ENCODE measurements at regions not wholly inside any gene's neighbourhood (a gene's known extent, or its start where the extent isn't known, plus 50 kb on each side); places are given as distances from the start of the nearest gene placed in this dataset.

DNA sequence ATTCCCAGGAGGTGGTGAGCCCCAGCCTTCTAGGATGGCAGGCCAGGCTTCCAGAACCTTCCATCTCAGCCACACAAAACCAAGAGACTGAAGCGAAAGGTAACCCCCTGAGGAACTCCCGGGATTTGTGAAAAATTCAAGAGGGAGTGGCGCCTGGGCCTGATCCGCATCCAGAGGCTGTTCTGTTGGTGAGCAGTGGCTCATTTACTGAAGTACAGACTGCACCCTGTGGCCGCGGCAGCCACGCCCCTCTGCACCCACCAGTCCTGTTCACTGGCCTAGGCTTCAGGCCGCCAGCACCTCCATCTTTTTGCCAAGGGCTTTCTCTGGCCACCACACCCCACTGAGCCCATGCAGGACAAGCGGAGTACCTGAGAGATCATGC is 79.1 kb upstream of the PTPN1 start:
- no peaks in the 10 kb centered on the region for H3K4me1 ChIP-seq (ENCODE audit: control insufficient read depth in 2 of 2, insufficient read depth in 2 of 2, low read length in 2 of 2)
- Mint-ChIP-seq H3K27me3 (peaks cover 0 to 13% (median 5%) of the 10 kb centered on the region in 5 donors), H3K4me1 (peaks cover 0 to 7% (median 0%) of the 10 kb centered on the region in 7 donors), H3K4me3 (no peak overlapping the region), H3K27ac (no peak overlapping the region), H3K9me3 (no peaks in the 10 kb centered on the region), H3K36me3 (peaks cover 0 to 4% (median 0%) of the 10 kb centered on the region in 5 donors)
- no peaks in the 10 kb centered on the region for H3K36me3 ChIP-seq (ENCODE audit: control insufficient read depth in 2 of 3, insufficient read depth in 3 of 3, low read length in 3 of 3)
- H3K27me3 ChIP-seq (ENCODE audit: control insufficient read depth in 2 of 2, insufficient read depth in 2 of 2, low read length in 2 of 2): peaks cover 0 to 3% of the 10 kb centered on the region in 2 donors
- DNase-seq (no peak), ATAC-seq (no peak)
- ChIA-PET POLR2A (no interaction called here), CTCF (no interaction called here)
- H3K27ac ChIP-seq (ENCODE audit: low read depth, low read length): no peak overlapping the region
- no peak overlapping the region for H3K4me3 ChIP-seq (ENCODE audit: low read length)
- no peaks in the 10 kb centered on the region for H3K9me3 ChIP-seq (ENCODE audit: control insufficient read depth in 2 of 3, low read length in 3 of 3)
- intact Hi-C loops (cut with micrococcal nuclease): no loop called here

DNA sequence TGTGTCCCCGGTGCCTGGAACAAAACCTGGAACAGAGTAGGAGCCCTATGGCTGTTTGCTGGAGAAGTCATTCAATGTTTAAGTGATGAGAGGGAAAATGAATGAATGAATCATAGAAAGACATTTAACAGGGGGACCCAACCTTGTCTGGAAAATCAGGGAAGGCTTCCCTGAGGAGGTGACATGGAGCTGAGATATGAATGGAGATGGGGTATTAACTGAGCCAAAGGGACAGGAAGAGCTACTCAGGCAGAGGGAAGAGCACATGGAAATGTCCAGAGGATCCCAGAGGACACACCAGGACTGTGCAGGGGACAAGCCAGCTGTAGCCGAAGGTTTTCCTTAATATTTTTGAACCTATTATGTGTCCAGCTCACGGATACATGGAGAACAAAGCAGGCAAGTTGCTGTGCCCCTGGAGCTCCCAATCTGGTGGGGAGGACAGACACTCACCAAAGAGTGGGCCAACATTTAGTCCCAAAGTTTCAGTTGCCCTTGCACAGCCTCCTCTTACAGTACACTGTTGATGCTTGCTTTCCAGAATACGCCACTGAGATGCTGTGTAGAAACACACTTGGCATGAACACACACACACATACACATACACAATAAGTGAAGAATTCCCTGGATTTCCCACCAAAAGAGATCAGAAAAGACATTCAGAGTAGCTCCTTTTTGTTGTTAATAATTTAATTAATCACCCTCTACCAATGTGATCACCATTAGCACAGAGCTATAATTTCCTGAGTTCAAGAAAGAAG is 77.0 kb upstream of the PTPN1 start:
- no peaks in the 10 kb centered on the region for H3K9me3 ChIP-seq (ENCODE audit: control insufficient read depth in 2 of 3, low read length in 3 of 3)
- intact Hi-C loops (cut with micrococcal nuclease): no loop called here
- peak overlapping the region in 1 of 9 donors; percentile 29 for H3K27ac Mint-ChIP-seq
- H3K36me3 ChIP-seq (ENCODE audit: control insufficient read depth in 2 of 3, insufficient read depth in 3 of 3, low read length in 3 of 3): no peaks in the 10 kb centered on the region
- H3K4me1 ChIP-seq (ENCODE audit: control insufficient read depth in 2 of 2, insufficient read depth in 2 of 2, low read length in 2 of 2): no peaks in the 10 kb centered on the region
- ChIA-PET POLR2A (no interaction called here), CTCF (no interaction called here)
- peaks cover 0 to 12% (median 3%) of the 10 kb centered on the region in 5 donors for H3K27me3 Mint-ChIP-seq
- peaks cover 0 to 3% of the 10 kb centered on the region in 2 donors for H3K27me3 ChIP-seq (ENCODE audit: control insufficient read depth in 2 of 2, insufficient read depth in 2 of 2, low read length in 2 of 2)
- H3K4me1 Mint-ChIP-seq: peaks cover 0 to 7% (median 0%) of the 10 kb centered on the region in 7 donors
- no peak overlapping the region for H3K4me3 ChIP-seq (ENCODE audit: low read length)
- H3K9me3 Mint-ChIP-seq: no peaks in the 10 kb centered on the region
- no peak overlapping the region for H3K27ac ChIP-seq (ENCODE audit: low read depth, low read length)
- H3K36me3 Mint-ChIP-seq: peaks cover 0 to 4% (median 0%) of the 10 kb centered on the region in 5 donors
- DNase-seq (no peak), ATAC-seq (no peak)
- H3K4me3 Mint-ChIP-seq: no peak overlapping the region

DNA sequence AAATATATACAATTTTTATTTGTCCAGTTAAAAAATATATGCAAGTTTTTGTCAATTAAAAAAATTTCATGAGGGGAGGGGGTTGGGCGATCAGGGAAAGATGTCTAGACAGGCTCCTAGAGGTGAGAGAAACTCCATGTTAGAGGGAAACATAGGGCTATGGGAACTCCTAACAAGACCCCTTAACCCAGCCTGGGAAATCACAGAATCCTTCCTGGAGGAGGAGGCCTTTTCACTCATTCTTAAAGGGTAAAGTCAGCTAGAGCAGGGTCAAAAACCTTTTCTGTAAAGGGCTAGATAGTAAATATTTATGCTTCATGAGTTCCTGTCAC is 75.9 kb upstream of the PTPN1 start:
- Histone ChIP-seq H3K27ac (ENCODE audit: low read depth, low read length) (no peak overlapping the region), H3K36me3 (ENCODE audit: control insufficient read depth in 2 of 3, insufficient read depth in 3 of 3, low read length in 3 of 3) (no peaks in the 10 kb centered on the region), H3K27me3 (ENCODE audit: control insufficient read depth in 2 of 2, insufficient read depth in 2 of 2, low read length in 2 of 2) (peaks cover 0 to 3% of the 10 kb centered on the region in 2 donors), H3K4me3 (ENCODE audit: low read length) (no peak overlapping the region), H3K9me3 (ENCODE audit: control insufficient read depth in 2 of 3, low read length in 3 of 3) (no peaks in the 10 kb centered on the region), H3K4me1 (ENCODE audit: control insufficient read depth in 2 of 2, insufficient read depth in 2 of 2, low read length in 2 of 2) (no peaks in the 10 kb centered on the region)
- no peak overlapping the region for H3K4me3 Mint-ChIP-seq
- CTCF ChIA-PET: interaction anchor here (1.5 kb wide), 1 partner anchor 10 kb away, joined by 3 read pairs; no protein-coding TSS in a partner anchor
- H3K27ac Mint-ChIP-seq: no peak overlapping the region
- DNase-seq (no peak), ATAC-seq (no peak)
- H3K36me3 Mint-ChIP-seq: peaks cover 0 to 4% (median 0%) of the 10 kb centered on the region in 5 donors
- H3K9me3 Mint-ChIP-seq: no peaks in the 10 kb centered on the region
- POLR2A ChIA-PET: no interaction called here
- intact Hi-C loops (cut with micrococcal nuclease): no loop called here
- peaks cover 0 to 12% (median 3%) of the 10 kb centered on the region in 5 donors for H3K27me3 Mint-ChIP-seq
- H3K4me1 Mint-ChIP-seq: peaks cover 0 to 7% (median 0%) of the 10 kb centered on the region in 7 donors

DNA sequence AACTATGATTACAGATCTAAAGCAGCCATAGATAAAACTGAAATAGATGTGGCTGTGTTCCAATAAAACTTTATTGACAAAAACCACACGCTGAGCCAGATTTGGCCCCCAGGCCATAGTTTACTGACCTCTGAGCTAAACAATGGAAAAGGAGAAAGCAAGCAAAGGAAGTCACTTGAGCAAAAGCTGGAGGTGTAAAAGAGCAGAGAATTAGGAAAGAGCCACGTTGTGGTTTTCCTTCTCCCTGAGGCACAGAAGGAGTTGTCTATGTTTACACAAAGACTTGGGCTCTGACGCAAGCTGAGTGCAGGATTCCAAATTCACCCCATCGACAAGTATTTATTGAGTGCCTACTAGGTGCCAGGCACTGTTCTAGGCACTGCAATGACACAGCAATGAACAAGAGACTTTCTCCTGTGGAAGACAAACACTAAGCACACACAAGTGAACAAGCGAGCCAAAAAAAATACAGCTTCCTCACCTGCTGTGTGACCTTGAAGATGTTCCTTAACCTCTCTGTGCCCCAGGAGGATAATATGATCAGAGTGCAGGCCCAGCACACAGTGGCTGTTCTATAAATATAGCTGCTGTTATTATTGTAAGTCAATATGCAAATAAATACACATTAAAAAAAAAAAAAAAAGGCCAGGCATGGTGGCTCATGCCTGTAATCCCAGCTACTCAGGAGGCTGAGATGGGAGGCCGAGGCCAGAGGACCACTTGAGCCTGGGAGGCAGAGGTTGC is 75.4 kb upstream of the PTPN1 start:
- no peaks in the 10 kb centered on the region for H3K4me1 ChIP-seq (ENCODE audit: control insufficient read depth in 2 of 2, insufficient read depth in 2 of 2, low read length in 2 of 2)
- no peaks in the 10 kb centered on the region for H3K9me3 ChIP-seq (ENCODE audit: control insufficient read depth in 2 of 3, low read length in 3 of 3)
- no peak for ATAC-seq
- peaks cover 0 to 3% of the 10 kb centered on the region in 2 donors for H3K27me3 ChIP-seq (ENCODE audit: control insufficient read depth in 2 of 2, insufficient read depth in 2 of 2, low read length in 2 of 2)
- no peaks in the 10 kb centered on the region for H3K9me3 Mint-ChIP-seq
- peaks cover 0 to 9% (median 0%) of the 10 kb centered on the region in 7 donors for H3K4me1 Mint-ChIP-seq
- peaks cover 0 to 12% (median 3%) of the 10 kb centered on the region in 5 donors for H3K27me3 Mint-ChIP-seq
- H3K36me3 ChIP-seq (ENCODE audit: control insufficient read depth in 2 of 3, insufficient read depth in 3 of 3, low read length in 3 of 3): no peaks in the 10 kb centered on the region
- H3K27ac ChIP-seq (ENCODE audit: low read depth, low read length): no peak overlapping the region
- ChIA-PET CTCF (interaction anchor here (1.5 kb wide), 1 partner anchor 11 kb away, joined by 3 read pairs; no protein-coding TSS in a partner anchor), POLR2A (no interaction called here)
- no peak overlapping the region for H3K4me3 ChIP-seq (ENCODE audit: low read length)
- no peak overlapping the region for H3K4me3 Mint-ChIP-seq
- peaks cover 0 to 4% (median 0%) of the 10 kb centered on the region in 5 donors for H3K36me3 Mint-ChIP-seq
- no peak for DNase-seq
- no peak overlapping the region for H3K27ac Mint-ChIP-seq
- intact Hi-C loops (cut with micrococcal nuclease): no loop called here

DNA sequence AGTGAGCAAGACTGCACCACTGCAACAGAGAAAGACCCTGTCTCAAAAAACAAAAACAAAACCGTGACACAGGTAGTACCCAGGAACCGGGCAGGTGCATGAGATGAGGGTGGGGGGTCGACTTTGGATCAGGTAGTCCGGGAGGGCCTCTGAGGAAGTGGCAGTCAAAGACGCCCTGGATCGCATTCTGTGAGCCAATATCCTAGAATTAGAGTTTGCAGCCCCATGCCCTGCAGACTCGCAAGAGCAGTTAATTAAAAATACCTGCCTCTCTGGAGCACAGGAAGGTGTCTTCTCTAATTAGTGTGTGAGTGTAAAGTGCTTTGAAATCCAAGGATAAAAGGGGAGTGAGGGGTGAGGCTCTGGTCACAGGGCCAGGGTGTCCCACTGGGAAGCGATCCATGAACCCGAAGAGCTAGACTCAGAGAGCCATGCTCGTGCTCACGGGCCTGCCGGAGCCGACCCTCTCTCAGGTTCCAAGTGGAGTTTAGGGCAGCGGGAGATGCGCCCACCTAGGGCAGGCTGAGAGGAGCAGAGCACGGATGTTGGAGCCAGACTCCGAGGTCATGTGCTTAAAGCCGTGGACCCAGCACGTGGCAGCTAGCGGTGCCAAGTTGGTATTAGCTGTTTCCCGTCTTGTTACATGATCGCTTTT is 74.7 kb upstream of the PTPN1 start:
- no peak overlapping the region for H3K27ac ChIP-seq (ENCODE audit: low read depth, low read length)
- H3K4me1 Mint-ChIP-seq: peaks cover 0 to 14% (median 0%) of the 10 kb centered on the region in 7 donors
- DNase-seq (no peak), ATAC-seq (no peak)
- no peaks in the 10 kb centered on the region for H3K36me3 ChIP-seq (ENCODE audit: control insufficient read depth in 2 of 3, insufficient read depth in 3 of 3, low read length in 3 of 3)
- CTCF ChIA-PET: interaction anchor here (1.5 kb wide), 1 partner anchor 11 kb away, joined by 3 read pairs; no protein-coding TSS in a partner anchor
- H3K9me3 Mint-ChIP-seq: no peaks in the 10 kb centered on the region
- POLR2A ChIA-PET: no interaction called here
- H3K4me3 Mint-ChIP-seq: no peak overlapping the region
- H3K27me3 Mint-ChIP-seq: peaks cover 0 to 13% (median 3%) of the 10 kb centered on the region in 5 donors
- peaks cover 0 to 4% (median 0%) of the 10 kb centered on the region in 5 donors for H3K36me3 Mint-ChIP-seq
- H3K4me3 ChIP-seq (ENCODE audit: low read length): no peak overlapping the region
- intact Hi-C loops (cut with micrococcal nuclease): no loop called here
- no peak overlapping the region for H3K27ac Mint-ChIP-seq
- H3K4me1 ChIP-seq (ENCODE audit: control insufficient read depth in 2 of 2, insufficient read depth in 2 of 2, low read length in 2 of 2): no peaks in the 10 kb centered on the region
- no peaks in the 10 kb centered on the region for H3K9me3 ChIP-seq (ENCODE audit: control insufficient read depth in 2 of 3, low read length in 3 of 3)
- H3K27me3 ChIP-seq (ENCODE audit: control insufficient read depth in 2 of 2, insufficient read depth in 2 of 2, low read length in 2 of 2): peaks cover 0 to 3% of the 10 kb centered on the region in 2 donors

DNA sequence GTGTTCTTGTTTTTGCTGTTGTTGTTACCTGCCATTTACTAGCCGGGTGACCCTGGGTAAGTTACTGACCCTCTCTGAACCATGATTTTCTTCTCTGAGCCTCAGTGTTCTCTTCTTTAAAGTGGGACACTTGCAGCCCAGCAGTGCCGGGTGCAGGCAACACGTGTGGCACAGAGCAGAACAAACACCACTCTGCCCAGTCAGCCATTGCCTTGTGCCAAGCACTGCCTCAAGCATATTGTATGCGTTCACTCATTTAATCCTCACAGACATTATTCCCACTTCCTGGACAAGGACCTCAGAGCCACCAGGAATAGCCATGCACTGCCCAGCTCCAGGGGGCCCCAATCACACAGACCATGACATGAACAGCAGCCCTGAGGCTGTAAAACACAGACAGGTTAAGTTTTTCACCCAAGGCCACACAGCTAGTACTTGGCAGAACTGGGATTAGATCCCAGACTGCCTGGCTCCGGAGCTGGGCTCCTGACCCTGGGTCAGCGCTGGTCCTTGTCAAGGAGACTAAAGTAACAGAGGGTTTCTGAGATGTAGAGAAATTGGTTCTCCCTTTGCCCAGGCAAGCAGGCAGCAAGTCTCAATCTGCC is 74.0 kb upstream of the PTPN1 start:
- H3K27me3 Mint-ChIP-seq: peaks cover 0 to 18% (median 3%) of the 10 kb centered on the region in 5 donors
- ATAC-seq (no peak), DNase-seq (no peak)
- peaks cover 0 to 21% (median 0%) of the 10 kb centered on the region in 7 donors for H3K4me1 Mint-ChIP-seq
- Histone ChIP-seq H3K36me3 (ENCODE audit: control insufficient read depth in 2 of 3, insufficient read depth in 3 of 3, low read length in 3 of 3) (no peaks in the 10 kb centered on the region), H3K27ac (ENCODE audit: low read depth, low read length) (no peak overlapping the region), H3K27me3 (ENCODE audit: control insufficient read depth in 2 of 2, insufficient read depth in 2 of 2, low read length in 2 of 2) (peaks cover 0 to 3% of the 10 kb centered on the region in 2 donors), H3K4me1 (ENCODE audit: control insufficient read depth in 2 of 2, insufficient read depth in 2 of 2, low read length in 2 of 2) (no peaks in the 10 kb centered on the region), H3K9me3 (ENCODE audit: control insufficient read depth in 2 of 3, low read length in 3 of 3) (no peaks in the 10 kb centered on the region), H3K4me3 (ENCODE audit: low read length) (no peak overlapping the region)
- H3K36me3 Mint-ChIP-seq: peaks cover 0 to 4% (median 0%) of the 10 kb centered on the region in 5 donors
- ChIA-PET POLR2A (no interaction called here), CTCF (no interaction called here)
- H3K9me3 Mint-ChIP-seq: no peaks in the 10 kb centered on the region
- H3K4me3 Mint-ChIP-seq: no peak overlapping the region
- intact Hi-C loops (cut with micrococcal nuclease): no loop called here
- peak overlapping the region in 1 of 9 donors; percentile 70 for H3K27ac Mint-ChIP-seq
